ENCODE measurements at regions not wholly inside any gene's neighbourhood (a gene's known extent, or its start where the extent isn't known, plus 50 kb on each side); places are given as distances from the start of the nearest gene placed in this dataset.

- DNase-seq, result no peak
Observed at GRCh38 chr18:60445341-60445740, 72.8 kb upstream of the MC4R start.

- no peak for DNase-seq
Observed at GRCh38 chr18:60446821-60447220, 74.2 kb upstream of the MC4R start.

GRCh38 chr18:60448487-60449267, 76.1 kb upstream of the MC4R start:
- DNase-seq, result no peak

GRCh38 chr18:60452421-60452820, 79.8 kb upstream of the MC4R start:
- DNase-seq, result peak in 2 of 3 donors; percentile 1 to 21

- no peak for DNase-seq
Observed at GRCh38 chr18:60466677-60467076, 94.1 kb upstream of the MC4R start.

GRCh38 chr18:60469387-60470100, 97.0 kb upstream of the MC4R start:
- DNase-seq, result no peak

- no peak for DNase-seq
Observed at GRCh38 chr18:60471652-60472051, 99.1 kb upstream of the MC4R start.

- DNase-seq, result no peak
Observed at GRCh38 chr18:60485201-60485600, 112.6 kb upstream of the MC4R start.

GRCh38 chr18:60493066-60493465, 120.5 kb upstream of the MC4R start:
- DNase-seq, result no peak

- DNase-seq, result no peak
Observed at GRCh38 chr18:60499675-60500074, 127.1 kb upstream of the MC4R start.

GRCh38 chr18:60500960-60501359, 128.4 kb upstream of the MC4R start:
- no peak for DNase-seq

GRCh38 chr18:60502591-60502990, 130.0 kb upstream of the MC4R start:
- no peak for DNase-seq

- no peak for DNase-seq
Observed at GRCh38 chr18:60503199-60503598, 130.6 kb upstream of the MC4R start.

GRCh38 chr18:60506190-60506589, 133.6 kb upstream of the MC4R start:
- no peak for DNase-seq

GRCh38 chr18:60506682-60507081, 134.1 kb upstream of the MC4R start:
- DNase-seq, result no peak

- DNase-seq, result no peak
Observed at GRCh38 chr18:60508108-60508507, 135.5 kb upstream of the MC4R start.

GRCh38 chr18:60534538-60534937, 162.0 kb upstream of the MC4R start:
- no peak for DNase-seq

- no peak for DNase-seq
Observed at GRCh38 chr18:60537074-60537473, 164.5 kb upstream of the MC4R start.

GRCh38 chr18:60538891-60539290, 166.3 kb upstream of the MC4R start:
- no peak for DNase-seq

GRCh38 chr18:60541661-60542060, 169.1 kb upstream of the MC4R start:
- DNase-seq, result no peak

GRCh38 chr18:60543646-60544045, 171.1 kb upstream of the MC4R start:
- DNase-seq, result no peak

- DNase-seq, result peak; percentile 84 to 93 (median 85)
Observed at GRCh38 chr18:60549338-60549960, 176.9 kb upstream of the MC4R start.

GRCh38 chr18:60552948-60553347, 180.4 kb upstream of the MC4R start:
- no peak for DNase-seq

- DNase-seq, result no peak
Observed at GRCh38 chr18:60554967-60555366, 182.4 kb upstream of the MC4R start.

Data from suppressor macrophage treated with lipopolysaccharide for 1 hour (primary cell).